Lower leg skin (tissue), 3 donors: ENCODE measurements at regions not wholly inside any gene's neighbourhood (a gene's known extent, or its start where the extent isn't known, plus 50 kb on each side); places are given as distances from the start of the nearest gene placed in this dataset.

Experiments used
- POLR2A ChIP-seq, 2 donors: fragments of 450-650 bp; IDR thresholded peaks; one replicate each; pipeline ENCODE4 v1.6.1; 2016 to 2017; ENCODE audit warnings: antibody characterized with exemption in 2 of 2, mild to moderate bottlenecking in 1 of 2, moderate library complexity in 1 of 2
- TF ChIP-seq, protein P1 (sequence below), 3 donors: fragments of 450-650 bp; IDR thresholded peaks; one replicate each; pipeline ENCODE4 v1.5.1; 2016; ENCODE audit warnings: antibody characterized with exemption in 3 of 3, mild to moderate bottlenecking in 3 of 3, moderate library complexity in 2 of 3

DNA sequence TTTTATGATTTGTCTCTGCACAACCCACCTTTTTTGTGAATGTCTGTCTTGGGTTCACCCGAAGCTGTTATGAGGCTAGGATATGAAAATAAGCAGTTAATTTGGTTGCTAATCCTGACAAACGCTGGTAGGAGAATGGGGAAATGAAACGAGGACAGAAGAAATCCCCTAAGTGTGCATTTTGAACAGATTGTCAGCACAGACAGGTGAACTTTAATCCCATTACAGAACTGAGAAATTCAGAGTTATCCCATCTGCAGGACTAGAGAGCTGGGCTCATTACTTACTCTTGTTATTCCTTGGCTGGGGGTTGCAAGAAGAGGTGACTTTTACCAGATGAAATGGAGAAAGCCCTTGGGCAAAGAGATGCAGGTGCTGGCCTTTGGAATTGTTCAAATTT lies 123.3 kb upstream of the NYAP2 start:
- TF ChIP-seq POLR2A (IDR thresholded peaks at IDR 0.05), result no peak
- TF ChIP-seq, protein P1, sequence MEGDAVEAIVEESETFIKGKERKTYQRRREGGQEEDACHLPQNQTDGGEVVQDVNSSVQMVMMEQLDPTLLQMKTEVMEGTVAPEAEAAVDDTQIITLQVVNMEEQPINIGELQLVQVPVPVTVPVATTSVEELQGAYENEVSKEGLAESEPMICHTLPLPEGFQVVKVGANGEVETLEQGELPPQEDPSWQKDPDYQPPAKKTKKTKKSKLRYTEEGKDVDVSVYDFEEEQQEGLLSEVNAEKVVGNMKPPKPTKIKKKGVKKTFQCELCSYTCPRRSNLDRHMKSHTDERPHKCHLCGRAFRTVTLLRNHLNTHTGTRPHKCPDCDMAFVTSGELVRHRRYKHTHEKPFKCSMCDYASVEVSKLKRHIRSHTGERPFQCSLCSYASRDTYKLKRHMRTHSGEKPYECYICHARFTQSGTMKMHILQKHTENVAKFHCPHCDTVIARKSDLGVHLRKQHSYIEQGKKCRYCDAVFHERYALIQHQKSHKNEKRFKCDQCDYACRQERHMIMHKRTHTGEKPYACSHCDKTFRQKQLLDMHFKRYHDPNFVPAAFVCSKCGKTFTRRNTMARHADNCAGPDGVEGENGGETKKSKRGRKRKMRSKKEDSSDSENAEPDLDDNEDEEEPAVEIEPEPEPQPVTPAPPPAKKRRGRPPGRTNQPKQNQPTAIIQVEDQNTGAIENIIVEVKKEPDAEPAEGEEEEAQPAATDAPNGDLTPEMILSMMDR (IDR thresholded peaks at IDR 0.05), result no peak
